Loucy (cell line): ENCODE measurements at regions not wholly inside any gene's neighbourhood (a gene's known extent, or its start where the extent isn't known, plus 50 kb on each side); places are given as distances from the start of the nearest gene placed in this dataset.
"Not testable (repeated sequence)": the region's sequence is repeated elsewhere in the genome, so short reads cannot be mapped to it uniquely, and the experiment has no call there.

ENCODE experiments used
- H2AFZ ChIP-seq: fragments of 200-600 bp; sonication (generic); 2 replicates; pipeline ENCODE4 v1.6.0; 2016; ENCODE audit warnings: antibody characterized with exemption, mild to moderate bottlenecking, low read length, moderate library complexity
- H3F3A ChIP-seq: fragments of 200-600 bp; 2 replicates; pipeline ENCODE4 v1.6.0; 2016; ENCODE audit warnings: antibody characterized with exemption, low read depth, mild to moderate bottlenecking
- H3K27me3 ChIP-seq: fragments of 200-600 bp; sonication (generic); 2 replicates; pipeline ENCODE4 v1.6.1; 2014; ENCODE audit warnings: low read length, mild to moderate bottlenecking; ENCODE audit not compliant: insufficient read depth, poor library complexity, severe bottlenecking
- H3K36me3 ChIP-seq: fragments of 200-600 bp; sonication (generic); 2 replicates; pipeline ENCODE4 v1.6.1; 2016; ENCODE audit warnings: low read length; ENCODE audit not compliant: insufficient read depth
- H3K4me1 ChIP-seq: fragments of 200-600 bp; sonication (generic); 2 replicates; pipeline ENCODE4 v1.5.1; 2014; ENCODE audit warnings: low read length, mild to moderate bottlenecking; ENCODE audit not compliant: insufficient read depth, poor library complexity, severe bottlenecking
- H3K4me2 ChIP-seq: fragments of 200-600 bp; sonication (generic); 2 replicates; pipeline ENCODE4 v1.6.0; 2014; ENCODE audit warnings: antibody characterized with exemption, low read length, low read depth, mild to moderate bottlenecking; ENCODE audit not compliant: poor library complexity, severe bottlenecking
- H3K4me3 ChIP-seq: fragments of 200-600 bp; sonication (generic); 2 replicates; pipeline ENCODE4 v1.5.1; 2014; ENCODE audit warnings: low read length, mild to moderate bottlenecking, mixed read lengths; ENCODE audit not compliant: poor library complexity, severe bottlenecking
- H3K79me2 ChIP-seq: fragments of 200-600 bp; sonication (generic); 2 replicates; pipeline ENCODE4 v1.6.1; 2014; ENCODE audit warnings: low read length; ENCODE audit not compliant: insufficient read depth
- H3K9ac ChIP-seq: fragments of 200-600 bp; sonication (generic); 2 replicates; pipeline ENCODE4 v1.6.0; 2014; ENCODE audit warnings: mild to moderate bottlenecking, low read depth, low read length, moderate library complexity; ENCODE audit not compliant: poor library complexity, severe bottlenecking
- H3K9me2 ChIP-seq: fragments of 200-600 bp; sonication (generic); replicated peaks from 2 replicates; pipeline ENCODE4 v1.6.1; 2016; ENCODE audit warnings: low read depth, low read length, mixed read lengths
- H3K9me3 ChIP-seq: fragments of 200-600 bp; sonication (generic); 2 replicates; pipeline ENCODE4 v1.6.1; 2014; ENCODE audit warnings: mild to moderate bottlenecking, antibody characterized with exemption, low read length, low read depth; ENCODE audit not compliant: insufficient read depth
- H4K20me1 ChIP-seq: fragments of 200-600 bp; sonication (generic); 2 replicates; pipeline ENCODE4 v1.6.0; 2014; ENCODE audit warnings: antibody characterized with exemption, low read length, mild to moderate bottlenecking; ENCODE audit not compliant: insufficient read depth, poor library complexity, severe bottlenecking
- EZH2phosphoT487 ChIP-seq: fragments of 200-600 bp; IDR thresholded peaks from 2 replicates; pipeline ENCODE4 v1.6.1; 2018; ENCODE audit warnings: antibody characterized with exemption, mild to moderate bottlenecking, moderate library complexity, borderline replicate concordance
- TF ChIP-seq, protein P1 (sequence below): fragments of 200-600 bp; sonication (generic); conservative IDR thresholded peaks from 2 replicates; pipeline ENCODE4 v1.5.1; 2014; ENCODE audit warnings: mild to moderate bottlenecking, antibody characterized with exemption, low read length

DNA sequence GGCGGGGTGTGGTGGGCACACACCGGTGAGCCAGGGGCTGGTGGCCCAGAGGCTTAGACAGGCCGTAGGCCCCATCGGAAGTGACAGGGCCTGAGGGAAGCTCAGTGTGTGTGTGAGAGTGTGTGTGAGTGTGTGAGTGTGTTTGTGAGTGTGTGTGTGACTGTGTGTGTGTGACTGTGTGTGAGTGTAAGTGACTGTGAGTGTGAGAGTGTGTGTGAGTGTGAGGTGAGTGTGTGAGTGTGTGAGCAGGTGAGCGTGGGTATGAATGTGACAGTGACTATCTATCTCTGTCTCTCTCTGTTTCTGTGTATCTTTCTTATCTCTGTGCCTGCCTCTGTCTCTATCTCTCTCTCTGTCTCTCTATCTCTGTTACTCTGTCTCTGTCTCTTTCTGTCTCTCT is 171.6 kb downstream of the TMEM121 start:
- H3K79me2 ChIP-seq, H3K36me3 ChIP-seq, H3K4me2 ChIP-seq, H2AFZ ChIP-seq, H3K9ac ChIP-seq, H3K9me2 ChIP-seq, H3K4me3 ChIP-seq, H3K9me3 ChIP-seq, H4K20me1 ChIP-seq, H3F3A ChIP-seq, H3K4me1 ChIP-seq, H3K27me3 ChIP-seq: not testable (repeated sequence)

DNA sequence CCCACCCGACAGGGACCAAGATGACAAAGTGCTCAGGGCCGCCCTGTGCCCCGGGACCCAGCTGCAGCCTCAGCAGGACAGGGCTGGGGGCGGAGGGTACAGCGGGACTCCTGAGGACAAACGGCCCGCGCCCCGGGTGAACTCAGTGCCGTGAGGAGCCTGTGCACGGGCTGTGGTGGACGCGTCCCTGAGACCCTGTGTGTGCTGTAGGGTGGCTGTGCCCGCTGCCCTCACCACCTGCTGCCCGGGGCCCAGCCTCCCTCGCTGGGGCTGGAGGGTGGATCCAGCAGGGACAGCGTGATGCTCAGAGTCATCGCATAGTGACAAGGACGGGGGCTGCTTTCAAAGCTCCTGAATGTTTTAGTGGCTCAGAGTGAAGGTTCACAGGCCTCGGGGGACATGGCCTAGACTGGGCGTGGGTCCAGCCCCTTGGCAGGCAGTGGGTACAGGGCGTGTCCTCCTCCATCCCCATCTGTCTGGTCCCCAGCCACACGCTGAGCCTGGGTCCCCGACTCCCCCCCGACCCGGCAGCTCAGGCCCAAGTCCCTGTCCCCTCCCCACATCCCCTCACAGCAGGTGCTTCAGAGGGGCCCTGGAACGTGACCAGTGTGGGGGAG is 172.7 kb downstream of the TMEM121 start:
- not testable (repeated sequence) for H3K4me1 ChIP-seq, H3K27me3 ChIP-seq, H3K4me2 ChIP-seq, H2AFZ ChIP-seq, H4K20me1 ChIP-seq, H3F3A ChIP-seq, H3K9me2 ChIP-seq, H3K9ac ChIP-seq, H3K4me3 ChIP-seq, H3K9me3 ChIP-seq, H3K36me3 ChIP-seq, H3K79me2 ChIP-seq

DNA sequence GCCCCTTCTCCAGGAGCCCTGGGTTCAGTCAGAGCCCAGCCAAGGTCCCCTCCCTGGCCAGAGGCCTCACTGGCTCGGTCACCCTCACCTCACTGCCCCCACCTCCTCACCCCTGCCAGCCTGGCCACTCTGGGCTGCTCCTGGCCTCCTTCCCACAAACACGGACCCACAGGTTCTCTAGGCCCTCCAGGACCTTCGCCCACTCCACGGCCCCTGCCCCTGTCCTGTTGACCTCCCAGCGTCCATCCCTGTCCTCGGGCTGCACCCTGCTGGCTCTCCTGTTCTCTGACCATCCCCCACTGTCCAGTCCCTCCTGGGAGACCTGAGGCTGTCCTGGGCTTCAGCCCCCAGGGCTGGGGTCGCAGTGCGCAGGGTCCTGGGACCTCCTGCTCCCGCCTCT is 173.3 kb downstream of the TMEM121 start:
- not testable (repeated sequence) for H3K9me2 ChIP-seq, H3K4me2 ChIP-seq, H3K9me3 ChIP-seq, H3K4me1 ChIP-seq, H3K4me3 ChIP-seq, H3K36me3 ChIP-seq, H4K20me1 ChIP-seq, H3K27me3 ChIP-seq, H3K79me2 ChIP-seq, H3K9ac ChIP-seq, H3F3A ChIP-seq, H2AFZ ChIP-seq

DNA sequence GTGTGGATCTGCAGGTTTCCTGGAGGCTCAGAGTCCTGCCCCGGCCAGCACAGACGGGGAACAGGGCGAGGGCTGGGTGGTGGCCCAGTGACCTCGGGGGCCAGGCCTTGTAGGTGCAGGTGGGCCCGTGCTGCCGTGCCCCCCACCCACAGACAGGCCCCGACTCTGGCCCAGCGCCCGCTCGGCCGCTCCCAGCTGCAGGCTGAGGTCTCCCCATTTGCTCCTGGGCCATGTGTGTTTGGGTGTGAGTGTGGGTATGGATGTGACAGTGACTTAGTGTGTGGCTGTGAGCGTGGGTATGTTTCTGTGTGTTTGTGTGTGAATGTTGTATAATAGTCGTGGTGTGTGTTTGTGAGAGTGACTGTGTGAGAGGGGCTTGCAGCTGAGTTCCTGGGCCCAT is 173.8 kb downstream of the TMEM121 start:
- not testable (repeated sequence) for H3K9me2 ChIP-seq, H3K4me3 ChIP-seq, H3K79me2 ChIP-seq, H4K20me1 ChIP-seq, H3K9me3 ChIP-seq, H3K4me2 ChIP-seq, H3K4me1 ChIP-seq, H3K36me3 ChIP-seq, H3K9ac ChIP-seq, H2AFZ ChIP-seq, H3F3A ChIP-seq, H3K27me3 ChIP-seq

DNA sequence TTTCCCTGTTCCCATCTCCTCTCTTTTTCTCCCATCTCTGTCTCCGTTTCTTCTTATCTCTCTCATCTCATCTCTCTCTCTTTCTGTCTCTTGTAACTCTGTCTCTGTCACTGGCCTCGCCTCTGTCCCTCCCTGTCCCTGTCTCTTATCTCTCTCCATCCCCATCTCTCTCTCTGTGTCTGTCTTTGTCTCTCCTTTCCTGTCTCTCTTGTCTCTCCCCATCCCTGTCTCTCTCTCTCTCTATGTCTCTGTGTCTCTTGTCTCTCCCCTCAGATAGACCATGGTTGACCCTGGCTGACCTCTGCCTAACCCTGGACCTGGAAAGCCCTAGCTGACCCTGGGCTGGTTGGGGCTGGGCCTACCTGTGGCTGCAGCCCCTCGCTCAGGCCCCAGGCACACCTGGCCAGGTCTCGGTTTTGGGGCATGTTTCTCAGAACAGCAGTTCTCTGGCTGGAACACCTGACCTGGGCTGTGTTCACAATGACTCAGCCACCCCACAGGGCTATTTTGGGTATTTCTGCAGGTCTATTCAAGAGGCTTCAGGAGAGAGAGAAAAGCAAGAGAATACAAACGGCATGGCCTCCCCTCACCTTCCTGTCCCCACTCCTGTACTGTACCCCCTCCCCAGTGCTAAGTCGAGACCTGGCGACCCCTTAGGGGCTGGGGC is 174.4 kb downstream of the TMEM121 start:
- H3K9me2 ChIP-seq: no peaks in the 10 kb centered on the region

More for the DNA sequence above, 174.4 kb downstream of the TMEM121 start:
- Histone ChIP-seq H3K4me3 (no peak overlapping the region), H3K27me3 (no peaks in the 10 kb centered on the region), H3F3A (no peaks in the 10 kb centered on the region), H3K9me3 (no peaks in the 10 kb centered on the region), H3K36me3 (no peaks in the 10 kb centered on the region), H3K79me2 (no peaks in the 10 kb centered on the region), H3K9ac (no peak overlapping the region), H3K4me1 (no peaks in the 10 kb centered on the region), H3K4me2 (no peak overlapping the region), H4K20me1 (no peaks in the 10 kb centered on the region), H2AFZ (no peak overlapping the region)
- TF ChIP-seq, protein P1, sequence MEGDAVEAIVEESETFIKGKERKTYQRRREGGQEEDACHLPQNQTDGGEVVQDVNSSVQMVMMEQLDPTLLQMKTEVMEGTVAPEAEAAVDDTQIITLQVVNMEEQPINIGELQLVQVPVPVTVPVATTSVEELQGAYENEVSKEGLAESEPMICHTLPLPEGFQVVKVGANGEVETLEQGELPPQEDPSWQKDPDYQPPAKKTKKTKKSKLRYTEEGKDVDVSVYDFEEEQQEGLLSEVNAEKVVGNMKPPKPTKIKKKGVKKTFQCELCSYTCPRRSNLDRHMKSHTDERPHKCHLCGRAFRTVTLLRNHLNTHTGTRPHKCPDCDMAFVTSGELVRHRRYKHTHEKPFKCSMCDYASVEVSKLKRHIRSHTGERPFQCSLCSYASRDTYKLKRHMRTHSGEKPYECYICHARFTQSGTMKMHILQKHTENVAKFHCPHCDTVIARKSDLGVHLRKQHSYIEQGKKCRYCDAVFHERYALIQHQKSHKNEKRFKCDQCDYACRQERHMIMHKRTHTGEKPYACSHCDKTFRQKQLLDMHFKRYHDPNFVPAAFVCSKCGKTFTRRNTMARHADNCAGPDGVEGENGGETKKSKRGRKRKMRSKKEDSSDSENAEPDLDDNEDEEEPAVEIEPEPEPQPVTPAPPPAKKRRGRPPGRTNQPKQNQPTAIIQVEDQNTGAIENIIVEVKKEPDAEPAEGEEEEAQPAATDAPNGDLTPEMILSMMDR: no peak
- no peak for TF ChIP-seq EZH2phosphoT487
